SK-N-SH (cell line): ENCODE measurements at regions not wholly inside any gene's neighbourhood (a gene's known extent, or its start where the extent isn't known, plus 50 kb on each side); places are given as distances from the start of the nearest gene placed in this dataset.
"Not testable (repeated sequence)": the region's sequence is repeated elsewhere in the genome, so short reads cannot be mapped to it uniquely, and the experiment has no call there.

Experiments used
- CTCF ChIA-PET: fragments of 300-600, 350-600 bp; formaldehyde crosslinking; extraction: SDS; loops from one replicate; lab custom pipeline; 2021; lab: Yijun Ruan, JAX
- POLR2A ChIA-PET: fragments of 350-600 bp; sonication (Branson Sonifier 250); formaldehyde crosslinking; extraction: SDS; loops from one replicate; lab custom pipeline; 2020; ENCODE audit warnings: antibody characterized with exemption, inconsistent platforms; lab: Yijun Ruan, JAX
- DNase-seq: peaks from one replicate; pipeline ENCODE4 v3.0.0; 2012
- H2AFZ ChIP-seq: fragments of 200-600 bp; sonication (generic); 2 replicates; pipeline ENCODE4 v1.8.1; 2016; ENCODE audit warnings: antibody characterized with exemption, mild to moderate bottlenecking, low read depth
- H3F3A ChIP-seq: fragments of 200-600 bp; sonication (generic); replicated peaks from 2 replicates; pipeline ENCODE3; 2016; ENCODE audit warnings: antibody characterized with exemption, mild to moderate bottlenecking; ENCODE audit not compliant: insufficient read depth
- H3K27ac ChIP-seq, 2 experiments: fragments of 200-500 bp in 1 of 2; fragments of 200-600 bp in 1 of 2; sonication (Bioruptor generic) in 1 of 2; sonication (generic), shearing (Covaris generic) in 1 of 2; 2 replicates each; pipeline versions ENCODE4 v1.5.1 to v1.6.1; 2014 to 2016; ENCODE audit warnings: low read depth in 2 of 2, inconsistent platforms in 1 of 2, low read length in 1 of 2, mild to moderate bottlenecking in 1 of 2, mixed read lengths in 1 of 2
- H3K27me3 ChIP-seq: fragments of 200-600 bp; sonication (generic), shearing (Covaris generic); 2 replicates; pipeline ENCODE4 v1.6.1; 2016; ENCODE audit warnings: mixed run types; ENCODE audit not compliant: insufficient read depth
- H3K36me3 ChIP-seq, 2 experiments: fragments of 200-500 bp in 1 of 2; fragments of 200-600 bp in 1 of 2; sonication (Bioruptor generic) in 1 of 2; sonication (generic) in 1 of 2; replicated peaks in 1 of 2; 2 replicates each; pipeline versions ENCODE3 to v1.5.1; 2014 to 2016; ENCODE audit warnings: low read length in 1 of 2, mild to moderate bottlenecking in 1 of 2; ENCODE audit not compliant: insufficient read depth in 2 of 2, control insufficient read depth in 1 of 2
- H3K4me1 ChIP-seq, 2 experiments: fragments of 200-500 bp in 1 of 2; fragments of 200-600 bp in 1 of 2; sonication (Bioruptor generic) in 1 of 2; sonication (generic), shearing (Covaris generic) in 1 of 2; 2 replicates each; pipeline versions ENCODE4 v1.5.1 to v1.6.1; 2014 to 2016; ENCODE audit warnings: low read depth in 1 of 2, low read length in 1 of 2, mixed run types in 1 of 2; ENCODE audit not compliant: insufficient read depth in 2 of 2, control insufficient read depth in 1 of 2
- H3K4me2 ChIP-seq: fragments of 200-600 bp; sonication (generic), shearing (Covaris generic); 2 replicates; pipeline ENCODE4 v1.6.1; 2017; ENCODE audit warnings: mixed run types
- H3K4me3 ChIP-seq, 2 experiments: fragments of 200-500 bp in 1 of 2; fragments of 200-600 bp in 1 of 2; sonication (Bioruptor generic) in 1 of 2; sonication (generic), shearing (Covaris generic) in 1 of 2; 2 replicates each; pipeline versions ENCODE4 v1.5.1 to v1.8.1; 2014 to 2016; ENCODE audit warnings: low read depth in 2 of 2, inconsistent platforms in 1 of 2, low read length in 1 of 2, mild to moderate bottlenecking in 1 of 2, mixed read lengths in 1 of 2, moderate library complexity in 1 of 2
- H3K79me2 ChIP-seq: fragments of 200-600 bp; sonication (generic); 2 replicates; pipeline ENCODE4 v1.8.1; 2017; ENCODE audit warnings: mild to moderate bottlenecking; ENCODE audit not compliant: insufficient read depth
- H3K9ac ChIP-seq: fragments of 200-600 bp; sonication (generic); 2 replicates; pipeline ENCODE4 v1.6.1; 2017; ENCODE audit warnings: mixed run types
- H3K9me2 ChIP-seq: fragments of 200-600 bp; sonication (generic); 2 replicates; pipeline ENCODE4 v1.6.1; 2017; ENCODE audit warnings: mixed run types
- H3K9me3 ChIP-seq: fragments of 200-600 bp; sonication (generic); 2 replicates; pipeline ENCODE4 v1.6.1; 2017; ENCODE audit warnings: mixed run types, mild to moderate bottlenecking, moderate library complexity
- H4K20me1 ChIP-seq: fragments of 200-600 bp; sonication (generic); 2 replicates; pipeline ENCODE4 v1.6.1; 2017; ENCODE audit warnings: mild to moderate bottlenecking, mixed run types; ENCODE audit not compliant: insufficient read depth
- CHD2 ChIP-seq: fragments of 150-350 bp; IDR thresholded peaks from 2 replicates; pipeline ENCODE4 v1.6.1; 2018; ENCODE audit warnings: low read length; ENCODE audit not compliant: partially characterized antibody
- ELF1 ChIP-seq: IDR thresholded peaks from 2 replicates; pipeline ENCODE4 v1.4.0; 2012
- EP300 ChIP-seq, 2 experiments: IDR thresholded peaks; 2 replicates each; pipeline versions ENCODE4 v1.4.0 to v1.6.1; 2012; ENCODE audit warnings: borderline replicate concordance in 1 of 2, low read depth in 1 of 2, low read length in 1 of 2
- FOXM1 ChIP-seq: IDR thresholded peaks from 2 replicates; pipeline ENCODE4 v1.4.0; 2012; ENCODE audit warnings: low read depth, mild to moderate bottlenecking
- GABPA ChIP-seq: IDR thresholded peaks from 2 replicates; pipeline ENCODE4 v1.4.0; 2012; ENCODE audit warnings: low read depth, mild to moderate bottlenecking
- GATA2 ChIP-seq: sonication (generic); formaldehyde crosslinking; IDR thresholded peaks from 2 replicates; pipeline ENCODE4 v1.5.0; 2020; ENCODE audit warnings: mild to moderate bottlenecking, missing genetic modification reagents
- NFIC ChIP-seq: IDR thresholded peaks from 2 replicates; pipeline ENCODE4 v1.4.0; 2012; ENCODE audit warnings: borderline replicate concordance
- NRF1 ChIP-seq: IDR thresholded peaks from 2 replicates; pipeline ENCODE4 v1.6.1; 2012; ENCODE audit warnings: low read depth, mild to moderate bottlenecking, low read length
- POLR2AphosphoS5 ChIP-seq: IDR thresholded peaks from 2 replicates; pipeline ENCODE4 v1.6.1; 2012; ENCODE audit warnings: low read depth, low read length
- RAD21 ChIP-seq: IDR thresholded peaks from 2 replicates; pipeline ENCODE4 v1.6.1; 2012; ENCODE audit warnings: mild to moderate bottlenecking, low read length
- RCOR1 ChIP-seq: fragments of 150-350 bp; IDR thresholded peaks from 2 replicates; pipeline ENCODE4 v1.6.1; 2017; ENCODE audit warnings: antibody characterized with exemption, low read length
- RFX5 ChIP-seq: IDR thresholded peaks from 2 replicates; pipeline ENCODE4 v1.6.1; 2012; ENCODE audit warnings: mild to moderate bottlenecking, improper control_type of control experiment, low read length
- RXRA ChIP-seq: IDR thresholded peaks from 2 replicates; pipeline ENCODE4 v1.4.0; 2012; ENCODE audit warnings: low read depth, mild to moderate bottlenecking, borderline replicate concordance
- SMC3 ChIP-seq: IDR thresholded peaks from 2 replicates; pipeline ENCODE4 v1.6.1; 2012; ENCODE audit warnings: low read depth, low read length, improper control_type of control experiment
- TCF12 ChIP-seq: IDR thresholded peaks from 2 replicates; pipeline ENCODE4 v1.4.0; 2012
- TEAD4 ChIP-seq: IDR thresholded peaks from 2 replicates; pipeline ENCODE4 v1.4.0; 2012; ENCODE audit warnings: mild to moderate bottlenecking, borderline replicate concordance; ENCODE audit not compliant: insufficient read depth
- WGBS: methylation state at CpG from one replicate; pipeline ENCODE4 v1.1.6; 2017; ENCODE audit warnings: low lambda C conversion rate; 5-methylcytosine and 5-hydroxymethylcytosine counted together
- TF ChIP-seq, protein P1 (sequence below): IDR thresholded peaks from 2 replicates; pipeline ENCODE4 v1.4.0; 2012; ENCODE audit warnings: low read depth, borderline replicate concordance
- TF ChIP-seq, protein P2 (sequence below): fragments of 150-350 bp; IDR thresholded peaks from 2 replicates; pipeline ENCODE4 v1.6.1; 2017; ENCODE audit warnings: antibody characterized with exemption, low read length, low read depth, borderline replicate concordance
- TF ChIP-seq, protein P3 (sequence below): IDR thresholded peaks from 2 replicates; pipeline ENCODE4 v1.4.0; 2012; ENCODE audit warnings: low read depth, borderline replicate concordance
- TF ChIP-seq, protein P4 (sequence below): IDR thresholded peaks from 2 replicates; pipeline ENCODE4; 2012

DNA sequence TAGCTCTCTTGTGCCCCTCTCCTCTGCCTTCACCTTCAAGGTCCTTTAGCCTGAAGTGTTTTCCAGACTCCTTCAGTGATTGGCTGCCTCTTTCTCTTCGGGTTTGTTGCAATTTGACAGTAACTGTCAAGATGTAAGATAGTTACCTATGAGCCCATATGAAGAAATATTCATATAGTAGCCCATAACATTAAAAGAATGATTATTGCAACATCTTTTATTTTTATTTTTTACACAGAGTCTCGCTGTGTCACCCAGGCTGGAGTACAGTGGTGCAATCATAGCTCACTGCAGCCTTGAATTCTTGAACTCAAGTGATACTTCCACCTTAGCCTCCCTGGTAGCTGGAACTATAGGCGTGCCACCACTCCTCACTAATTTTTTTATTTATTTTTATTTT, 80.5 kb downstream of the FOXI3 start:
- no peaks in the 10 kb centered on the region for H3K27me3 ChIP-seq
- no peak overlapping the region for H2AFZ ChIP-seq
- no peak for DNase-seq
- ChIA-PET POLR2A (interaction anchor here (0.6 kb wide), 1 partner anchor 319 kb away, joined by 5 read pairs; no protein-coding TSS in a partner anchor), CTCF (interaction anchor here (1.3 to 1.4 kb wide), 2 partner anchors 12 to 21 kb away, joined by 3 to 4 read pairs; no protein-coding TSS in a partner anchor)
- no peaks in the 10 kb centered on the region for H3K79me2 ChIP-seq
- H3K9ac ChIP-seq, result no peak overlapping the region
- no peak overlapping the region for H3K4me3 ChIP-seq
- TF ChIP-seq TEAD4 (no peak), CHD2 (no peak), POLR2AphosphoS5 (no peak), GATA2 (CRISPR knock-in tag) (no peak), FOXM1 (no peak), RXRA (no peak), RFX5 (no peak), NRF1 (no peak), RAD21 (no peak), TCF12 (no peak), GABPA (no peak), ELF1 (no peak), RCOR1 (no peak), NFIC (no peak), SMC3 (no peak), EP300 (IDR thresholded peaks at IDR 0.05; ENCODE audit: borderline replicate concordance in 1 of 2, low read depth in 1 of 2, low read length in 1 of 2) (no peak)
- TF ChIP-seq, protein P1, sequence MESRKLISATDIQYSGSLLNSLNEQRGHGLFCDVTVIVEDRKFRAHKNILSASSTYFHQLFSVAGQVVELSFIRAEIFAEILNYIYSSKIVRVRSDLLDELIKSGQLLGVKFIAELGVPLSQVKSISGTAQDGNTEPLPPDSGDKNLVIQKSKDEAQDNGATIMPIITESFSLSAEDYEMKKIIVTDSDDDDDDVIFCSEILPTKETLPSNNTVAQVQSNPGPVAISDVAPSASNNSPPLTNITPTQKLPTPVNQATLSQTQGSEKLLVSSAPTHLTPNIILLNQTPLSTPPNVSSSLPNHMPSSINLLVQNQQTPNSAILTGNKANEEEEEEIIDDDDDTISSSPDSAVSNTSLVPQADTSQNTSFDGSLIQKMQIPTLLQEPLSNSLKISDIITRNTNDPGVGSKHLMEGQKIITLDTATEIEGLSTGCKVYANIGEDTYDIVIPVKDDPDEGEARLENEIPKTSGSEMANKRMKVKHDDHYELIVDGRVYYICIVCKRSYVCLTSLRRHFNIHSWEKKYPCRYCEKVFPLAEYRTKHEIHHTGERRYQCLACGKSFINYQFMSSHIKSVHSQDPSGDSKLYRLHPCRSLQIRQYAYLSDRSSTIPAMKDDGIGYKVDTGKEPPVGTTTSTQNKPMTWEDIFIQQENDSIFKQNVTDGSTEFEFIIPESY, result no peak
- TF ChIP-seq, protein P2, sequence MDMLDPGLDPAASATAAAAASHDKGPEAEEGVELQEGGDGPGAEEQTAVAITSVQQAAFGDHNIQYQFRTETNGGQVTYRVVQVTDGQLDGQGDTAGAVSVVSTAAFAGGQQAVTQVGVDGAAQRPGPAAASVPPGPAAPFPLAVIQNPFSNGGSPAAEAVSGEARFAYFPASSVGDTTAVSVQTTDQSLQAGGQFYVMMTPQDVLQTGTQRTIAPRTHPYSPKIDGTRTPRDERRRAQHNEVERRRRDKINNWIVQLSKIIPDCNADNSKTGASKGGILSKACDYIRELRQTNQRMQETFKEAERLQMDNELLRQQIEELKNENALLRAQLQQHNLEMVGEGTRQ, result no peak
- TF ChIP-seq, protein P3, sequence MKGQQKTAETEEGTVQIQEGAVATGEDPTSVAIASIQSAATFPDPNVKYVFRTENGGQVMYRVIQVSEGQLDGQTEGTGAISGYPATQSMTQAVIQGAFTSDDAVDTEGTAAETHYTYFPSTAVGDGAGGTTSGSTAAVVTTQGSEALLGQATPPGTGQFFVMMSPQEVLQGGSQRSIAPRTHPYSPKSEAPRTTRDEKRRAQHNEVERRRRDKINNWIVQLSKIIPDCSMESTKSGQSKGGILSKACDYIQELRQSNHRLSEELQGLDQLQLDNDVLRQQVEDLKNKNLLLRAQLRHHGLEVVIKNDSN, result no peak
- TF ChIP-seq, protein P4, sequence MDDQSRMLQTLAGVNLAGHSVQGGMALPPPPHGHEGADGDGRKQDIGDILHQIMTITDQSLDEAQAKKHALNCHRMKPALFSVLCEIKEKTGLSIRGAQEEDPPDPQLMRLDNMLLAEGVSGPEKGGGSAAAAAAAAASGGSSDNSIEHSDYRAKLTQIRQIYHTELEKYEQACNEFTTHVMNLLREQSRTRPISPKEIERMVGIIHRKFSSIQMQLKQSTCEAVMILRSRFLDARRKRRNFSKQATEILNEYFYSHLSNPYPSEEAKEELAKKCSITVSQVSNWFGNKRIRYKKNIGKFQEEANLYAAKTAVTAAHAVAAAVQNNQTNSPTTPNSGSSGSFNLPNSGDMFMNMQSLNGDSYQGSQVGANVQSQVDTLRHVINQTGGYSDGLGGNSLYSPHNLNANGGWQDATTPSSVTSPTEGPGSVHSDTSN, result no peak
- no peaks in the 10 kb centered on the region for H3K9me2 ChIP-seq
- no peak overlapping the region for H3K27ac ChIP-seq
- H3K4me2 ChIP-seq, result no peak overlapping the region
- 9% methylated on average over 3 of the region's 3 CpGs for WGBS
- H3K4me1 ChIP-seq, result peaks cover 0 to 5% of the 10 kb centered on the region in 2 experiments; a peak in 2 of 4 replicates
- H4K20me1 ChIP-seq, result no peaks in the 10 kb centered on the region
- H3K9me3 ChIP-seq, result no peaks in the 10 kb centered on the region
- no peaks in the 10 kb centered on the region for H3F3A ChIP-seq
- H3K36me3 ChIP-seq, result no peaks in the 10 kb centered on the region

DNA sequence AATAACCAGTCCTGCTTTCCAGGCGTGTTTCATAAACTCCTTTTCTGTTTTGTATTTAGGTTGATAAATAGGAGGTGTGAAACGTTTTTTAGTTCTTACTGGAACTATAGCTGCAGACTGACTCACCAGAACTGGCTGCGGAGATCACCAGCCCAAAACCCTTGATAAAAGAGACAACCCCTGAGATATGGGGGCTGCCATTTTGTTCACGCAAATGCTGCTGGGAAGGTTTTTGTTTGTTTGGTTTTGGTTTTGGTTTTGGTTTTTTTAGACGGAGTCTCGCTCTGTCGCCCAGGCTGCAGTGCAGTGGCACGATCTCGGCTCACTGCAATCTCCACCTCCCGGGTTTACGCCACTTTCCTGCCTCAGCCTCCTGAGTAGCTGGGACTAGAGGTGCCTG, 87.1 kb downstream of the FOXI3 start:
- H3K4me2 ChIP-seq, H3F3A ChIP-seq, H3K27ac ChIP-seq, H3K9me3 ChIP-seq, H3K79me2 ChIP-seq, H2AFZ ChIP-seq, H3K4me3 ChIP-seq, POLR2A ChIA-PET, H3K9ac ChIP-seq, H3K4me1 ChIP-seq, H3K27me3 ChIP-seq, H3K9me2 ChIP-seq, H4K20me1 ChIP-seq, H3K36me3 ChIP-seq, DNase-seq: not testable (repeated sequence)
- CTCF ChIA-PET, result interaction anchor here (1.1 to 1.8 kb wide), 4 partner anchors 15 to 174 kb away, joined by 3 to 7 read pairs (median 4); no protein-coding TSS in a partner anchor
- WGBS, result 62% methylated on average over 11 of the region's 11 CpGs
